Activated T-cell treated with anti-CD3 and anti-CD28 coated beads, Interleukin-2, amount 50 U/mL, for 48 hours (primary cell): ENCODE measurements at regions not wholly inside any gene's neighbourhood (a gene's known extent, or its start where the extent isn't known, plus 50 kb on each side); places are given as distances from the start of the nearest gene placed in this dataset.

Experiments
- DNase-seq, 2 experiments: peaks; one replicate each; pipeline ENCODE4 v3.0.0-alpha.2; 2020

- DNase-seq = no peak
Observed at GRCh38 chr9:88932766-88933165, 58.5 kb upstream of the S1PR3 start.

- DNase-seq = no peak
Observed at GRCh38 chr9:88933607-88934379, 57.5 kb upstream of the S1PR3 start.

- no peak for DNase-seq
Observed at GRCh38 chr9:88934876-88935535, 56.3 kb upstream of the S1PR3 start.

- no peak for DNase-seq
Observed at GRCh38 chr9:88936132-88936531, 55.1 kb upstream of the S1PR3 start.

GRCh38 chr9:88936668-88937067 lies 54.6 kb upstream of the S1PR3 start:
- DNase-seq = no peak

- no peak for DNase-seq
Observed at GRCh38 chr9:88937248-88937647, 54.0 kb upstream of the S1PR3 start.

GRCh38 chr9:88938189-88938588 lies 53.1 kb upstream of the S1PR3 start:
- no peak for DNase-seq
